ENCODE measurements at regions not wholly inside any gene's neighbourhood (a gene's known extent, or its start where the extent isn't known, plus 50 kb on each side); places are given as distances from the start of the nearest gene placed in this dataset.

DNA sequence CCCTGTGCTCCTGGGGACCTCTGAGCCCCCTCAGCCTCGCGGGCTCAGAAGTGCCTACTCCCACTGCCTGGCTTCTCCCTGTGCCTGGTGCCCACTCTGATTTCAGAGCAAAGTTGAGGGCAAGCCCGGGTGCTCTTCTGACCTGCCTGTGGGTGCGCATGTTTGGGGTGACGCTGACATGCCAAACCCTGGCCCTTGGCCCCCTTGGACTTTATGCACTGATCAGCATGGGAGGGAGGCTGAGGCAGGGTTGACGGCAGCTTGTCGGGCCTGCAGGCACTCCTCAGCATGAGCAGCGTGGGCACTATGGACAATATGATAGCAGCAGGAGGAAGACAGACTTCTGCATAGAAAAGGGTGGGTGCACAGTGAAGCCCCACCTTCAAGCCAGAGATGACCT, 279.3 kb upstream of the KLF12 start (continued):
- TF ChIP-seq HDAC2 (IDR thresholded peaks at IDR 0.05; ENCODE audit: borderline replicate concordance in 1 of 2, low read depth in 2 of 2, low read length in 2 of 2) (no peak), YY1 (IDR thresholded peaks at IDR 0.05; ENCODE audit: low read depth, low read length) (no peak), RAD21 (IDR thresholded peaks at IDR 0.05 in 1 of 2, conservative IDR thresholded peaks at IDR 0.05 in 1 of 2; ENCODE audit: low read depth in 2 of 2, low read length in 2 of 2) (no peak), CBX8 (IDR thresholded peaks at IDR 0.05; ENCODE audit: borderline replicate concordance, low read depth, low read length) (no peak), GABPA (IDR thresholded peaks at IDR 0.05; ENCODE audit: borderline replicate concordance, insufficient read depth, low read length) (no peak), SAP30 (IDR thresholded peaks at IDR 0.05; ENCODE audit: insufficient read depth, insufficient replicate concordance, low read length) (no peak)
